Fibroblast of lung (primary cell): ENCODE measurements at regions not wholly inside any gene's neighbourhood (a gene's known extent, or its start where the extent isn't known, plus 50 kb on each side); places are given as distances from the start of the nearest gene placed in this dataset.

Source experiments
- DNase-seq, 2 donors: peaks; one replicate each; pipeline versions ENCODE4 v3.0.0 to v3.0.0-alpha.2; 2010; ENCODE audit warnings: low read depth in 2 of 2
- H2AFZ ChIP-seq: 2 replicates; pipeline ENCODE4 v1.5.1; 2012; ENCODE audit warnings: low read length, control low read depth, inconsistent platforms
- H3K27ac ChIP-seq: 2 replicates; pipeline ENCODE4 v1.5.1; 2011; ENCODE audit warnings: low read length, control low read depth; ENCODE audit not compliant: insufficient read depth
- H3K27me3 ChIP-seq: 2 replicates; pipeline ENCODE4 v1.5.1; 2011; ENCODE audit warnings: mild to moderate bottlenecking, low read length; ENCODE audit not compliant: control insufficient read depth, insufficient read depth
- H3K36me3 ChIP-seq: 2 replicates; pipeline ENCODE4 v1.5.1; 2011; ENCODE audit warnings: low read length; ENCODE audit not compliant: control insufficient read depth, insufficient read depth
- H3K4me1 ChIP-seq: 2 replicates; pipeline ENCODE4 v1.5.1; 2011; ENCODE audit warnings: low read length; ENCODE audit not compliant: control insufficient read depth, insufficient read depth; ENCODE audit errors: extremely low read depth
- H3K4me2 ChIP-seq: 2 replicates; pipeline ENCODE4 v1.5.1; 2011; ENCODE audit warnings: low read length, control low read depth; ENCODE audit not compliant: insufficient read depth; ENCODE audit errors: extremely low read depth
- H3K4me3 ChIP-seq, 4 experiments: fragments of 200-600 bp in 1 of 4; sonication (generic) in 1 of 4; replicated peaks in 1 of 4; 2 replicates each; pipeline ENCODE4 v1.5.1; 2011 to 2016; ENCODE audit warnings: low read length in 4 of 4, low read depth in 3 of 4, mild to moderate bottlenecking in 3 of 4, control low read depth in 2 of 4, inconsistent platforms in 1 of 4, mixed read lengths in 1 of 4; ENCODE audit not compliant: insufficient read depth in 1 of 4; ENCODE audit errors: control extremely low read depth in 1 of 4
- H3K79me2 ChIP-seq: 2 replicates; pipeline ENCODE4 v1.5.1; 2012; ENCODE audit warnings: mild to moderate bottlenecking, low read length, inconsistent platforms; ENCODE audit not compliant: control insufficient read depth, insufficient read depth
- H3K9ac ChIP-seq: 2 replicates; pipeline ENCODE4 v1.5.1; 2011; ENCODE audit warnings: mild to moderate bottlenecking, low read length, control low read depth; ENCODE audit not compliant: insufficient read depth
- H3K9me3 ChIP-seq: 2 replicates; pipeline ENCODE4 v1.5.1; 2012; ENCODE audit warnings: low read depth, low read length; ENCODE audit not compliant: control insufficient read depth, insufficient read depth
- H4K20me1 ChIP-seq: 2 replicates; pipeline ENCODE4 v1.5.1; 2011; ENCODE audit warnings: low read length; ENCODE audit not compliant: control insufficient read depth, insufficient read depth; ENCODE audit errors: extremely low read depth
- CTCF ChIP-seq, 2 donors: IDR thresholded peaks in 1 of 2; conservative IDR thresholded peaks in 1 of 2; 1 replicate in 1 of 2; 2 replicates in 1 of 2; pipeline ENCODE4 v1.5.1; 2011 to 2012; ENCODE audit warnings: low read length in 2 of 2, control low read depth in 1 of 2, inconsistent platforms in 1 of 2, low read depth in 1 of 2, mild to moderate bottlenecking in 1 of 2
- EZH2 ChIP-seq: IDR thresholded peaks from 2 replicates; pipeline ENCODE4 v1.5.1; 2012; ENCODE audit warnings: low read length, control low read depth, mild to moderate bottlenecking; ENCODE audit errors: missing control alignments

GRCh38 chr4:89665662-89666061 lies 171.3 kb downstream of the SNCA start:
- TF ChIP-seq EZH2 (no peak), CTCF (conservative IDR thresholded peaks at IDR 0.05 in 1 of 2, IDR thresholded peaks at IDR 0.05 in 1 of 2; ENCODE audit: low read depth in 1 of 2, low read length in 2 of 2) (no peak)

GRCh38 chr4:89664521-89664920 lies 172.4 kb downstream of the SNCA start:
- Histone ChIP-seq H3K27ac (no peak overlapping the region), H3K36me3 (no peaks in the 10 kb centered on the region), H3K4me2 (no peak overlapping the region), H2AFZ (no peak overlapping the region), H3K4me3 (no peak overlapping the region), H3K9ac (no peak overlapping the region), H3K27me3 (no peaks in the 10 kb centered on the region), H3K4me1 (no peaks in the 10 kb centered on the region), H3K9me3 (no peaks in the 10 kb centered on the region), H3K79me2 (no peaks in the 10 kb centered on the region), H4K20me1 (no peaks in the 10 kb centered on the region)
- TF ChIP-seq CTCF (conservative IDR thresholded peaks at IDR 0.05 in 1 of 2, IDR thresholded peaks at IDR 0.05 in 1 of 2; ENCODE audit: low read depth in 1 of 2, low read length in 2 of 2) (no peak), EZH2 (no peak)
- no peak for DNase-seq

More at GRCh38 chr4:89665662-89666061, 171.3 kb downstream of the SNCA start:
- no peak overlapping the region for H2AFZ ChIP-seq
- H3K4me2 ChIP-seq: no peak overlapping the region
- no peaks in the 10 kb centered on the region for H4K20me1 ChIP-seq
- no peak overlapping the region for H3K27ac ChIP-seq
- H3K9ac ChIP-seq: no peak overlapping the region
- H3K36me3 ChIP-seq: no peaks in the 10 kb centered on the region
- no peaks in the 10 kb centered on the region for H3K4me1 ChIP-seq
- DNase-seq: no peak
- H3K27me3 ChIP-seq: no peaks in the 10 kb centered on the region
- no peak overlapping the region for H3K4me3 ChIP-seq
- H3K79me2 ChIP-seq: no peaks in the 10 kb centered on the region
- H3K9me3 ChIP-seq: no peaks in the 10 kb centered on the region

- H3K27ac ChIP-seq: no peak overlapping the region
- no peaks in the 10 kb centered on the region for H3K27me3 ChIP-seq
- TF ChIP-seq EZH2: no peak
- TF ChIP-seq CTCF (conservative IDR thresholded peaks at IDR 0.05 in 1 of 2, IDR thresholded peaks at IDR 0.05 in 1 of 2; ENCODE audit: low read depth in 1 of 2, low read length in 2 of 2): no peak
- no peaks in the 10 kb centered on the region for H4K20me1 ChIP-seq
- H3K79me2 ChIP-seq: no peaks in the 10 kb centered on the region
- no peaks in the 10 kb centered on the region for H3K4me1 ChIP-seq
- H3K9ac ChIP-seq: no peak overlapping the region
- peak; percentile 46 to 78 for DNase-seq
- H3K36me3 ChIP-seq: no peaks in the 10 kb centered on the region
- no peak overlapping the region for H3K4me2 ChIP-seq
- no peaks in the 10 kb centered on the region for H3K9me3 ChIP-seq
- H3K4me3 ChIP-seq: no peak overlapping the region
- no peak overlapping the region for H2AFZ ChIP-seq
These were observed 175.6 kb downstream of the SNCA start for GRCh38 chr4:89661173-89661899.
